Skeletal muscle tissue (tissue), 3 donors: ENCODE measurements at regions not wholly inside any gene's neighbourhood (a gene's known extent, or its start where the extent isn't known, plus 50 kb on each side); places are given as distances from the start of the nearest gene placed in this dataset.

Source experiments
- H3K27ac ChIP-seq: one replicate; pipeline ENCODE4 v1.7.0; 2013; ENCODE audit warnings: mild to moderate bottlenecking, low read depth, low read length, inconsistent platforms
- H3K27me3 ChIP-seq, 3 donors: one replicate each; pipeline ENCODE4 v1.7.0; 2013; ENCODE audit warnings: low read length in 3 of 3; ENCODE audit not compliant: control insufficient read depth in 3 of 3, insufficient read depth in 3 of 3
- H3K36me3 ChIP-seq, 3 donors: one replicate each; pipeline ENCODE4 v1.7.0; 2013; ENCODE audit warnings: low read length in 3 of 3; ENCODE audit not compliant: control insufficient read depth in 3 of 3, insufficient read depth in 3 of 3
- H3K4me1 ChIP-seq, 3 donors: one replicate each; pipeline ENCODE4 v1.7.0; 2013; ENCODE audit warnings: low read length in 3 of 3, mild to moderate bottlenecking in 3 of 3; ENCODE audit not compliant: control insufficient read depth in 3 of 3, insufficient read depth in 3 of 3
- H3K4me3 ChIP-seq, 3 donors: one replicate each; pipeline ENCODE4 v1.7.0; 2013; ENCODE audit warnings: low read length in 3 of 3
- H3K9ac ChIP-seq, 3 donors: one replicate each; pipeline ENCODE4 v1.7.0; 2013; ENCODE audit warnings: low read length in 3 of 3, mild to moderate bottlenecking in 3 of 3, moderate library complexity in 2 of 3, low read depth in 1 of 3
- H3K9me3 ChIP-seq, 3 donors: one replicate each; pipeline ENCODE4 v1.7.0; 2013; ENCODE audit warnings: low read length in 3 of 3; ENCODE audit not compliant: control insufficient read depth in 3 of 3
- donor health status: Osteomylitis.

DNA sequence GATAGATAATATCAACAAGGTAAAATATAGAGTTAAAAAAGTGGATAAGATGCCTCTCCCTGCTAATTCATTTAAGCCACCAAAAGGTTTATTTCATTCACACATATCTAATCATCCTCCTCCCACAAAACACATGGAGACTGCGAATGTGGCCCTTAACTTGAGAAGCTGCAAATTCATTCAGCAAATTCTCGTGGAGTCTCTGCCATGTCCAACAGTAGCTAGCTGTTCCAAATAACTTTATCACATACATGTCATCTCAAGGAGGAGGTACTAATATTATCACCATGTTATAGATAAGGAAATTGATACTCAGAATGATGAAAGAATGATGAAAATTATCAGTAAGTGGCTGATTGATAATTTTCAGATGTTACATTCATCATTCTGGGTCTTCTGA is 950.2 kb downstream of the CDH11 start:
- Histone ChIP-seq H3K4me1 (peaks cover 0 to 5% (median 0%) of the 10 kb centered on the region in 3 donors), H3K9me3 (no peaks in the 10 kb centered on the region), H3K27ac (no peak overlapping the region), H3K36me3 (no peaks in the 10 kb centered on the region), H3K9ac (no peak overlapping the region), H3K4me3 (no peak overlapping the region), H3K27me3 (no peaks in the 10 kb centered on the region)

DNA sequence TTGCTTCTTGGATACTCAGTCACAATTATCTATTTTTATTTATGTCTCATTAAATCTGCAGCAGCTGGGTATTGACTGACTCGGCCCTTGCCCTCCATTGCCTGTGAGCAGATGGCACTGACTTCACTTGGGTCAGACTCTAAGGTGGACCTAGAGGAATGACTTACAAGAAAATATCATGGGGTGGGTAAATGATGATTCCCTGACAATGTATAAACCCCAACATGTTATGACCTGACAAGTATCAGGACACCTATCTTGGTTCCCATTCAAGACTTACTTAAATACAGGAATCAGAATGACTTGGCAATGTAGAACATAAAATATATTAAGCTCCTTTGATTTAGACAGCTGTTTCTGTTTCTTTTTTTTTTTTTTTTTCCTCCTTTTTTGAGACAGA is 953.5 kb downstream of the CDH11 start:
- peaks cover 0 to 5% (median 0%) of the 10 kb centered on the region in 3 donors for H3K4me1 ChIP-seq
- H3K9ac ChIP-seq: no peak overlapping the region
- H3K4me3 ChIP-seq: no peak overlapping the region
- no peaks in the 10 kb centered on the region for H3K9me3 ChIP-seq
- no peaks in the 10 kb centered on the region for H3K27me3 ChIP-seq
- no peak overlapping the region for H3K27ac ChIP-seq
- no peaks in the 10 kb centered on the region for H3K36me3 ChIP-seq

DNA sequence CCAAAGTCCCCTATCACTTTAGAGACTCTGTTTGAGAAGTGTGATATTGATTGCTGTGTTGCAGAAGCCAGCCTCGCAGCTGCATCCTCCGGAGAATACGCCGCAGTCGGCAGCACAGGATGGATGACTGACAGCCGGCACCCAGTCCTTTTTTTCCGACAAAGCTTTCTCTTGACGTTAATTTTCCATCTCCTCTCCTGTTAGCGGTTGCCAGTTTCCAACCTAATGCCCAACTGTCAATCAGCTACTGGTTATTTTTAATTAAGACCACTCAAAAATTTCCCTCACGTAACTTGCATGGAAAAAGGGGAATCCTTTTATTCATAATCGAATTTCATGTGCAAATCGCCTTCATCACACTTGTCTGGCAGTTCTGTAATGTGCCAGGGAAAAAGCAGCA is 953.9 kb downstream of the CDH11 start:
- Histone ChIP-seq H3K9me3 (no peaks in the 10 kb centered on the region), H3K4me1 (peaks cover 0 to 5% (median 0%) of the 10 kb centered on the region in 3 donors), H3K27me3 (no peaks in the 10 kb centered on the region), H3K36me3 (no peaks in the 10 kb centered on the region), H3K4me3 (no peak overlapping the region), H3K27ac (no peak overlapping the region), H3K9ac (no peak overlapping the region)

DNA sequence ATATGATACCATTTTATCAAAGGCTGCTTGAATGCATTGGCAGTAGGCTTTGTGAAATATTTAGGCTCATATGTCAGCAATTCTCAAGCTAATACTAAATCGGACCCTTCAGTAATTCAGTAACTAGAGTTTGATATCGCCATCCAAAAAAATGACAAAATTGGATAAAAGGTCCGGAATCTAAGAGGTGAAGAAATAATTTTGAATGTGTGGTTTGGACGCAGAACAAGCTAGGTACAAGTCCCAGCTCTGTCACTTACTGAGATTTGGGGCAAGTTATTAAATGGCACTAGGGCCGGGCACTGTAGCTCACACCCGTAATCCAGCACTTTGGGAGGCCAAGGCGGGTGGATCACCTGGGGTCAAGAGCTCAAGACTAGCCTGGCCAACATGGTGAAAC is 956.5 kb downstream of the CDH11 start:
- Histone ChIP-seq H3K27ac (no peak overlapping the region), H3K4me1 (peaks cover 0 to 5% (median 0%) of the 10 kb centered on the region in 3 donors), H3K9me3 (no peaks in the 10 kb centered on the region), H3K27me3 (no peaks in the 10 kb centered on the region), H3K9ac (no peak overlapping the region), H3K4me3 (no peak overlapping the region), H3K36me3 (no peaks in the 10 kb centered on the region)

DNA sequence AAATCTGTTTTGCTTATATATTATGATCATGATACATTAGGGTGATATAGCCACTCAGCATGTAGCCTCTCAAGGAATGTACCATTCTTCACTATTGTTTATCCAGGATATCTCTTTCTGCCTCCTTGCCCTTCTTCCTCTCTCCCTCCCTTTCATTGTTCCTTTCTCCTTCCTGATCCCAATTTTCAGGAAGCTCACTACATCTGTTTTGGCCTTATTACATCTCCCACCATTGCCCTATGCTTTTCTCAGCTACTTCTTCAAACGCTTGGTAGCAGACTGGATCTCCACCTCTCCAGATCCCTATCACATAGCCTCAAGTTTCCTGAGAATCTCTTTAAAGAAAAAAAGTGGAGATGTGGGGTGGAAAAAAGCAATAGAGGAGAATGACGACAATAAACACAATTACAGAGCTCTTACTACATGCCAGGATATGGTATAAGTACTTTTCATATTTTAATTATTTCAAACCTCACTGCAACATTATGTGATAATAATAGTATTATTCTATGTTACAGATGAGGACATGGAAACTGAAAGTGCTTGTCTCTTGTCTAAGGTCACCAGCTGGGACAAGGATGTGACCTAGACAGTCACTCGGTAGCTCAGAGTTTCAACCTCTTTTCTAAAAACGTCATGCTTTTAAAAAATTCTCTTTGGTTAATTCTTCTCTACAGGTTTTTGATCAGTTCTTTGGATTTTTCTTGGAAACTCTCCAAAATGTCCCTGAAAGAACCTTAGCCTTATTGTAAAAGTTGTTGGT is 959.1 kb downstream of the CDH11 start:
- Histone ChIP-seq H3K9me3 (no peaks in the 10 kb centered on the region), H3K4me3 (no peak overlapping the region), H3K9ac (no peak overlapping the region), H3K36me3 (no peaks in the 10 kb centered on the region), H3K27ac (no peak overlapping the region), H3K4me1 (peaks cover 0 to 1% (median 0%) of the 10 kb centered on the region in 3 donors), H3K27me3 (no peaks in the 10 kb centered on the region)

DNA sequence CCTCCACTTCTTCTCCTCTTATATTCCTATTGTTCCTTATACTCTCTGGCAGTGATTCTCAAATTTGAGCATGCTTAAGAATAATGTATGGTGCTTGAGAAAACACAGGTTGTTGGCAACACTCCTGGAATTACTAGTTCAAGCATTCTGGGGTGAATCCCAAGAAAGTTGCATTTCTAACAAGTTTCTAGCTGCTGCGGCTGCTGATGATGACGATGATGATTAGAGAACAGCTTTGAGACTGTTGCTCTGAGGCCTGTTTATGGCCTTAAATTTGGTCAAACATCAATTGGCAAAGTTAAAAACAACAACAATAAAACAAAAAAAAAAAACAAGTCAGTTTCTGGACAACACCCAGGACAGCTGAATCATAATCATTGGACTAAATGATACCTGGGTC is 961.9 kb downstream of the CDH11 start:
- Histone ChIP-seq H3K27me3 (no peaks in the 10 kb centered on the region), H3K9me3 (no peaks in the 10 kb centered on the region), H3K9ac (no peak overlapping the region), H3K27ac (no peak overlapping the region), H3K36me3 (no peaks in the 10 kb centered on the region), H3K4me1 (no peaks in the 10 kb centered on the region), H3K4me3 (no peak overlapping the region)

DNA sequence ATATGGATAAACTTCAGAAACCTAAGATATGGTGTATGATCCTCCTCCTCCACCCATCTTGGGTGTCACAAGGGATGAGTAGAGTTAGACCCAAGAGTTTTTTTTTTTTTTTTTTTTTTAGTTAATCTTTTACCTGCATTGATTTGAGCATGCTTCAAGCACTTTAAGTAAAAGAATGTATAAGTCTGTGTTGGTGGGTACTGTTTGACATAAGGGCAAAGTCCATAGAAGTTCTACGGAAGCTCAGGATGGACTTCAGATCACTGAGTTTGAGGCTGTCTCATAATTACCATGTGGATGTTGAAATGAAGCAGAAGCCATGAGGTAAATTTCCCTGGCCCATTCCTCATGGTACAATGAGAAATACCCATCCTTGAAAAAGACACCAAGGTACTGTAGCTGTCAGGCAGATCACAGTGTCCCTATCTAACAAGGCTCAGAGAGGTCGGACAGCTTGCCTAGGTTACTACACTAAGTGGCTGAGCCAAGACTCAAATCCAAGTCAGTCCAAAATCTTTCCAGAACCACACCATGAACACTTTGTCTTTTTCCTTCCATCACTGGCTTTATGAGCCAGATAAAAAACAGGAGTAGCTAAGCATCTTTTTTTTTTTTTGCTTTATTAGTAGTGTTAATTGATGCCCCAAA is 962.8 kb downstream of the CDH11 start:
- Histone ChIP-seq H3K27me3 (no peaks in the 10 kb centered on the region), H3K4me1 (no peaks in the 10 kb centered on the region), H3K36me3 (no peaks in the 10 kb centered on the region), H3K27ac (no peak overlapping the region), H3K9me3 (no peaks in the 10 kb centered on the region), H3K4me3 (no peak overlapping the region), H3K9ac (no peak overlapping the region)

DNA sequence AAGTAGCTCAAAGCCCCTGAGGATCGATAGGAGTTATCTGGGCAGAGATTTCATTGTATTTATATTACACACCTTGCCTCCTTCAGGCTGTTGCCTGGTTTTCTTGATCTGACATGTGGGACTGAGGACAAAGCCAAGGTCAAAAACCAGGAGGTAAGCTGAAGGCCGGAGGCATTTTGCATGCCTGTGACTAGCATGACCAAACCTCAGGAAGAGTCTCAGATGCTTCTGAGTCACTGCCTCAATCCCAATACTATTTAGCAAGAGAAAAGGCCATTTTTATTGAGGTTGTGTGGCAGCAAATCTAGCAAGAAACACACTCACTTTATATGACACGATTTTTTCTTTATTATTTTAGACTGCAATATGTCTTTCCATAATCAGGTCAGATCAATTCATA is 968.1 kb downstream of the CDH11 start:
- Histone ChIP-seq H3K4me3 (no peak overlapping the region), H3K36me3 (no peaks in the 10 kb centered on the region), H3K4me1 (no peaks in the 10 kb centered on the region), H3K9ac (no peak overlapping the region), H3K27ac (no peak overlapping the region), H3K27me3 (no peaks in the 10 kb centered on the region), H3K9me3 (no peaks in the 10 kb centered on the region)

DNA sequence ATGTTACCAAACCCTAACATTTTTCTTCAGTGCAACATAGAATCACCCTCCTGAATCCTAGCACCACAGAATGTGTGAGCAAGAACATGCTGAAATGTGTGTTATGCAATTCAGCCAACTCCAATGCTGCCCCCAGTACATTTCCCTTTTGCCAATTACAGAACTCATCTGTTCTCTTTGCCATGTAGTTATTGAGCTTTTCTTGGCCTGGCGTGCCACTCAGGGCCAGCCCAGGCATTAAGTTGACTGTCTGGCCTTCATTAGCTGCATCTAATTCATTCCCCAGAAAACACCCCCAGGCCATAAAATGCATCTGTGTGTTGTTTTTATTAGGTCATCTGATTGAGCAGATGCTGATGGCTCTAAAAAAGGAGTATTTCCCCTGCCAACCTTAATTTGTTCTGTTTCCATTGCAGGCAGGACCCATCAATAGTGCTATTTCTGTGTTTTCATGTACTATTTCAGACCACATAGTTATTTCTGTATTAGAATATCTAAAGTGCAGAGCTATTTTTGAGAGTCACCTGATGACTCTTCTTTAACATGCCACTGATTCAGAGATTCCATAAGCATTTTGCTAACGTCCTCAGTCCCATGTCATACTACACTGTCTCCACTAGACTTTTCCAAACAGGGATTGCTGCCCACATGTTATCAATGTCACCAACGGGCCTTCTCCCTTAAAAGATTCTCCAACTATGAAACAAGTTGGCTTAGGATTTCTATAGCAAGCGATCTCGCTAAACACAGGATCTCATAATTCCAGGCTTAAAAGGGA is 969.7 kb downstream of the CDH11 start:
- H3K27me3 ChIP-seq: no peaks in the 10 kb centered on the region
- no peaks in the 10 kb centered on the region for H3K9me3 ChIP-seq
- no peaks in the 10 kb centered on the region for H3K4me1 ChIP-seq
- H3K4me3 ChIP-seq: no peak overlapping the region
- H3K36me3 ChIP-seq: no peaks in the 10 kb centered on the region
- no peak overlapping the region for H3K9ac ChIP-seq
- no peak overlapping the region for H3K27ac ChIP-seq

DNA sequence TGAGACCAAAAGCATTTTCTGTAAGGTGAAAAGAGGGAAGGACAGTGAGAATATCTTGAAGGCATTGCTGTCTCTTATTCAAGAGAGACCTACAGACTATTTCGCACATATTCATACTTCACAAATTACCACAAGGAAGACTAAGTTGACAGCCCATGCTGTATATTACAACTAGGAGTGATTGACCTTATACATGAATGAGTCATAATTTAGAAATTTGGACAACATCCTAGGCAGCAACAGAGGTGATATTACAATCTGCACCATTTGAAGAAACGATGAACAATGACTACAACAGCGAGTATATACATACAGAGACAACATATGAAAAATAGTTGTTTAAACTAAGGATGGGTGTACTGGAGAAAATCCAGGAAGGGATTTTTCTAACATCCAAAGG is 971.7 kb downstream of the CDH11 start:
- no peaks in the 10 kb centered on the region for H3K9me3 ChIP-seq
- H3K9ac ChIP-seq: no peak overlapping the region
- no peak overlapping the region for H3K4me3 ChIP-seq
- no peak overlapping the region for H3K27ac ChIP-seq
- no peaks in the 10 kb centered on the region for H3K4me1 ChIP-seq
- H3K27me3 ChIP-seq: no peaks in the 10 kb centered on the region
- no peaks in the 10 kb centered on the region for H3K36me3 ChIP-seq
